WTC11 (cell line): ENCODE measurements at regions not wholly inside any gene's neighbourhood (a gene's known extent, or its start where the extent isn't known, plus 50 kb on each side); places are given as distances from the start of the nearest gene placed in this dataset.

Experiments used
- ATAC-seq: fragments of 200-7000 bp; cut with Tn5 transposase; 2 replicates; pipeline ENCODE4 v1.10.0; 2021; ENCODE audit warnings: mild to moderate bottlenecking, moderate library complexity
- CTCF ChIA-PET: fragments of 300-600 bp; sonication (Branson Sonifier 250); formaldehyde crosslinking; loops from one replicate; lab custom pipeline; 2021; ENCODE audit warnings: antibody characterized with exemption; lab: Charles Lee
- POLR2A ChIA-PET: fragments of 350-600 bp; sonication (Branson Sonifier 250); formaldehyde crosslinking; loops from one replicate; lab custom pipeline; 2021; ENCODE audit warnings: antibody characterized with exemption; lab: Charles Lee
- DNase-seq: peaks from one replicate; pipeline ENCODE4 v3.0.0; 2021; ENCODE audit warnings: low spot score
- H3K27ac Mint-ChIP-seq: 2 replicates; pipeline ENCODE4 v1.8.0; 2021; ENCODE audit warnings: mixed read lengths
- H3K27me3 Mint-ChIP-seq: 2 replicates; pipeline ENCODE4 v1.8.0; 2021; ENCODE audit warnings: low read depth, mild to moderate bottlenecking, moderate library complexity, mixed read lengths
- H3K36me3 Mint-ChIP-seq: 2 replicates; pipeline ENCODE4 v1.8.0; 2021; ENCODE audit warnings: mixed read lengths
- H3K4me1 Mint-ChIP-seq: 2 replicates; pipeline ENCODE4 v1.8.0; 2022; ENCODE audit warnings: mixed read lengths
- H3K4me3 Mint-ChIP-seq: 2 replicates; pipeline ENCODE4 v1.8.0; 2021; ENCODE audit warnings: mild to moderate bottlenecking, moderate library complexity, mixed read lengths
- H3K9me3 Mint-ChIP-seq: 2 replicates; pipeline ENCODE4 v1.8.0; 2021; ENCODE audit warnings: mixed read lengths
- ARID4B ChIP-seq: sonication (generic); formaldehyde crosslinking; IDR thresholded peaks from 2 replicates; pipeline ENCODE4 v1.8.0; 2023; ENCODE audit warnings: missing genetic modification reagents, mild to moderate bottlenecking, borderline replicate concordance
- CREB1 ChIP-seq: sonication (generic); formaldehyde crosslinking; IDR thresholded peaks from 2 replicates; pipeline ENCODE4 v1.8.0; 2023; ENCODE audit warnings: mild to moderate bottlenecking, missing genetic modification reagents
- E2F1 ChIP-seq: sonication (generic); formaldehyde crosslinking; IDR thresholded peaks from 2 replicates; pipeline ENCODE4 v1.8.0; 2022; ENCODE audit warnings: mild to moderate bottlenecking, missing genetic modification reagents
- FOXJ3 ChIP-seq: sonication (generic); formaldehyde crosslinking; IDR thresholded peaks from 2 replicates; pipeline ENCODE4 v1.9.0; 2021; ENCODE audit warnings: missing genetic modification reagents, mild to moderate bottlenecking, borderline replicate concordance
- GRHL2 ChIP-seq: fragments of 250-450 bp; sonication (Bioruptor Pico); IDR thresholded peaks from 2 replicates; pipeline ENCODE4 v1.8.0; 2022; ENCODE audit warnings: mild to moderate bottlenecking, moderate library complexity; ENCODE audit not compliant: insufficient replicate concordance, severe bottlenecking
- HMGA2 ChIP-seq: fragments of 250-450 bp; sonication (Bioruptor Pico); IDR thresholded peaks from 2 replicates; pipeline ENCODE4 v1.4.0; 2021; ENCODE audit warnings: mild to moderate bottlenecking, moderate library complexity
- HMGXB4 ChIP-seq: sonication (generic); formaldehyde crosslinking; IDR thresholded peaks from 2 replicates; pipeline ENCODE4 v1.8.1; 2023; ENCODE audit warnings: mild to moderate bottlenecking, moderate library complexity, missing genetic modification reagents
- MLX ChIP-seq: sonication (generic); formaldehyde crosslinking; IDR thresholded peaks from 2 replicates; pipeline ENCODE4 v1.8.1; 2023; ENCODE audit warnings: mild to moderate bottlenecking, missing genetic modification reagents, moderate library complexity
- RORB ChIP-seq: fragments of 250-450 bp; sonication (Bioruptor Pico); IDR thresholded peaks from 2 replicates; pipeline ENCODE4 v1.9.0; 2021; ENCODE audit warnings: mild to moderate bottlenecking
- SP1 ChIP-seq: sonication (generic); formaldehyde crosslinking; conservative IDR thresholded peaks from 2 replicates; pipeline ENCODE4 v1.8.1; 2022; ENCODE audit warnings: missing genetic modification reagents
- ZNF423 ChIP-seq: fragments of 250-450 bp; sonication (Bioruptor Pico); IDR thresholded peaks from 2 replicates; pipeline ENCODE4 v2.1.2; 2022; ENCODE audit warnings: mild to moderate bottlenecking, moderate library complexity
- TF ChIP-seq, protein P1 (sequence below): sonication (generic); formaldehyde crosslinking; IDR thresholded peaks from 2 replicates; pipeline ENCODE4 v1.8.1; 2022; ENCODE audit warnings: low read depth, missing genetic modification reagents, borderline replicate concordance
- TF ChIP-seq, protein P2 (sequence below): fragments of 250-450 bp; sonication (Bioruptor Pico); IDR thresholded peaks from 2 replicates; pipeline ENCODE4 v1.9.0; 2021; ENCODE audit warnings: mild to moderate bottlenecking, borderline replicate concordance
- TF ChIP-seq, protein P3 (sequence below): sonication (generic); formaldehyde crosslinking; IDR thresholded peaks from 2 replicates; pipeline ENCODE4 v1.8.1; 2022; ENCODE audit warnings: mild to moderate bottlenecking, missing genetic modification reagents, moderate library complexity, borderline replicate concordance
- TF ChIP-seq, protein P4 (sequence below): sonication (generic); formaldehyde crosslinking; IDR thresholded peaks from 2 replicates; pipeline ENCODE4 v1.8.0; 2023; ENCODE audit warnings: mild to moderate bottlenecking, missing genetic modification reagents
- TF ChIP-seq, protein P5 (sequence below): fragments of 250-450 bp; sonication (Bioruptor Pico); IDR thresholded peaks from 2 replicates; pipeline ENCODE4 v2.1.2; 2022; ENCODE audit warnings: mild to moderate bottlenecking, moderate library complexity

- TF ChIP-seq, protein P1, sequence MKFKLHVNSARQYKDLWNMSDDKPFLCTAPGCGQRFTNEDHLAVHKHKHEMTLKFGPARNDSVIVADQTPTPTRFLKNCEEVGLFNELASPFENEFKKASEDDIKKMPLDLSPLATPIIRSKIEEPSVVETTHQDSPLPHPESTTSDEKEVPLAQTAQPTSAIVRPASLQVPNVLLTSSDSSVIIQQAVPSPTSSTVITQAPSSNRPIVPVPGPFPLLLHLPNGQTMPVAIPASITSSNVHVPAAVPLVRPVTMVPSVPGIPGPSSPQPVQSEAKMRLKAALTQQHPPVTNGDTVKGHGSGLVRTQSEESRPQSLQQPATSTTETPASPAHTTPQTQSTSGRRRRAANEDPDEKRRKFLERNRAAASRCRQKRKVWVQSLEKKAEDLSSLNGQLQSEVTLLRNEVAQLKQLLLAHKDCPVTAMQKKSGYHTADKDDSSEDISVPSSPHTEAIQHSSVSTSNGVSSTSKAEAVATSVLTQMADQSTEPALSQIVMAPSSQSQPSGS = no peak
- TF ChIP-seq E2F1 (CRISPR knock-in tag) = no peak
- TF ChIP-seq, protein P2, sequence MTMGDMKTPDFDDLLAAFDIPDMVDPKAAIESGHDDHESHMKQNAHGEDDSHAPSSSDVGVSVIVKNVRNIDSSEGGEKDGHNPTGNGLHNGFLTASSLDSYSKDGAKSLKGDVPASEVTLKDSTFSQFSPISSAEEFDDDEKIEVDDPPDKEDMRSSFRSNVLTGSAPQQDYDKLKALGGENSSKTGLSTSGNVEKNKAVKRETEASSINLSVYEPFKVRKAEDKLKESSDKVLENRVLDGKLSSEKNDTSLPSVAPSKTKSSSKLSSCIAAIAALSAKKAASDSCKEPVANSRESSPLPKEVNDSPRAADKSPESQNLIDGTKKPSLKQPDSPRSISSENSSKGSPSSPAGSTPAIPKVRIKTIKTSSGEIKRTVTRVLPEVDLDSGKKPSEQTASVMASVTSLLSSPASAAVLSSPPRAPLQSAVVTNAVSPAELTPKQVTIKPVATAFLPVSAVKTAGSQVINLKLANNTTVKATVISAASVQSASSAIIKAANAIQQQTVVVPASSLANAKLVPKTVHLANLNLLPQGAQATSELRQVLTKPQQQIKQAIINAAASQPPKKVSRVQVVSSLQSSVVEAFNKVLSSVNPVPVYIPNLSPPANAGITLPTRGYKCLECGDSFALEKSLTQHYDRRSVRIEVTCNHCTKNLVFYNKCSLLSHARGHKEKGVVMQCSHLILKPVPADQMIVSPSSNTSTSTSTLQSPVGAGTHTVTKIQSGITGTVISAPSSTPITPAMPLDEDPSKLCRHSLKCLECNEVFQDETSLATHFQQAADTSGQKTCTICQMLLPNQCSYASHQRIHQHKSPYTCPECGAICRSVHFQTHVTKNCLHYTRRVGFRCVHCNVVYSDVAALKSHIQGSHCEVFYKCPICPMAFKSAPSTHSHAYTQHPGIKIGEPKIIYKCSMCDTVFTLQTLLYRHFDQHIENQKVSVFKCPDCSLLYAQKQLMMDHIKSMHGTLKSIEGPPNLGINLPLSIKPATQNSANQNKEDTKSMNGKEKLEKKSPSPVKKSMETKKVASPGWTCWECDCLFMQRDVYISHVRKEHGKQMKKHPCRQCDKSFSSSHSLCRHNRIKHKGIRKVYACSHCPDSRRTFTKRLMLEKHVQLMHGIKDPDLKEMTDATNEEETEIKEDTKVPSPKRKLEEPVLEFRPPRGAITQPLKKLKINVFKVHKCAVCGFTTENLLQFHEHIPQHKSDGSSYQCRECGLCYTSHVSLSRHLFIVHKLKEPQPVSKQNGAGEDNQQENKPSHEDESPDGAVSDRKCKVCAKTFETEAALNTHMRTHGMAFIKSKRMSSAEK (CRISPR knock-in tag) = no peak
Observed at GRCh38 chr2:4107179-4107578, 403.8 kb downstream of the DCDC2C start (continued).

- CTCF ChIA-PET = no interaction called here
- Mint-ChIP-seq H3K4me3 (no peak overlapping the region), H3K27ac (no peak overlapping the region), H3K36me3 (peaks cover 43% of the 10 kb centered on the region), H3K9me3 (peaks cover 29% of the 10 kb centered on the region), H3K27me3 (peaks cover 8% of the 10 kb centered on the region; the same call in 1 of the 2 replicates), H3K4me1 (no peaks in the 10 kb centered on the region)
- ATAC-seq (no peak), DNase-seq (no peak)
- POLR2A ChIA-PET = no interaction called here
- TF ChIP-seq GRHL2 (no peak), ZNF423 (no peak), HMGXB4 (CRISPR knock-in tag) (no peak), CREB1 (CRISPR knock-in tag) (no peak), HMGA2 (CRISPR knock-in tag) (no peak), ARID4B (no peak), RORB (no peak), FOXJ3 (CRISPR knock-in tag) (no peak), MLX (CRISPR knock-in tag) (no peak), SP1 (CRISPR knock-in tag) (no peak)
- TF ChIP-seq, protein P3, sequence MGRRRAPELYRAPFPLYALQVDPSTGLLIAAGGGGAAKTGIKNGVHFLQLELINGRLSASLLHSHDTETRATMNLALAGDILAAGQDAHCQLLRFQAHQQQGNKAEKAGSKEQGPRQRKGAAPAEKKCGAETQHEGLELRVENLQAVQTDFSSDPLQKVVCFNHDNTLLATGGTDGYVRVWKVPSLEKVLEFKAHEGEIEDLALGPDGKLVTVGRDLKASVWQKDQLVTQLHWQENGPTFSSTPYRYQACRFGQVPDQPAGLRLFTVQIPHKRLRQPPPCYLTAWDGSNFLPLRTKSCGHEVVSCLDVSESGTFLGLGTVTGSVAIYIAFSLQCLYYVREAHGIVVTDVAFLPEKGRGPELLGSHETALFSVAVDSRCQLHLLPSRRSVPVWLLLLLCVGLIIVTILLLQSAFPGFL (CRISPR knock-in tag) = no peak
- TF ChIP-seq, protein P4, sequence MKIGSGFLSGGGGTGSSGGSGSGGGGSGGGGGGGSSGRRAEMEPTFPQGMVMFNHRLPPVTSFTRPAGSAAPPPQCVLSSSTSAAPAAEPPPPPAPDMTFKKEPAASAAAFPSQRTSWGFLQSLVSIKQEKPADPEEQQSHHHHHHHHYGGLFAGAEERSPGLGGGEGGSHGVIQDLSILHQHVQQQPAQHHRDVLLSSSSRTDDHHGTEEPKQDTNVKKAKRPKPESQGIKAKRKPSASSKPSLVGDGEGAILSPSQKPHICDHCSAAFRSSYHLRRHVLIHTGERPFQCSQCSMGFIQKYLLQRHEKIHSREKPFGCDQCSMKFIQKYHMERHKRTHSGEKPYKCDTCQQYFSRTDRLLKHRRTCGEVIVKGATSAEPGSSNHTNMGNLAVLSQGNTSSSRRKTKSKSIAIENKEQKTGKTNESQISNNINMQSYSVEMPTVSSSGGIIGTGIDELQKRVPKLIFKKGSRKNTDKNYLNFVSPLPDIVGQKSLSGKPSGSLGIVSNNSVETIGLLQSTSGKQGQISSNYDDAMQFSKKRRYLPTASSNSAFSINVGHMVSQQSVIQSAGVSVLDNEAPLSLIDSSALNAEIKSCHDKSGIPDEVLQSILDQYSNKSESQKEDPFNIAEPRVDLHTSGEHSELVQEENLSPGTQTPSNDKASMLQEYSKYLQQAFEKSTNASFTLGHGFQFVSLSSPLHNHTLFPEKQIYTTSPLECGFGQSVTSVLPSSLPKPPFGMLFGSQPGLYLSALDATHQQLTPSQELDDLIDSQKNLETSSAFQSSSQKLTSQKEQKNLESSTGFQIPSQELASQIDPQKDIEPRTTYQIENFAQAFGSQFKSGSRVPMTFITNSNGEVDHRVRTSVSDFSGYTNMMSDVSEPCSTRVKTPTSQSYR (CRISPR knock-in tag) = no peak
- TF ChIP-seq, protein P5, sequence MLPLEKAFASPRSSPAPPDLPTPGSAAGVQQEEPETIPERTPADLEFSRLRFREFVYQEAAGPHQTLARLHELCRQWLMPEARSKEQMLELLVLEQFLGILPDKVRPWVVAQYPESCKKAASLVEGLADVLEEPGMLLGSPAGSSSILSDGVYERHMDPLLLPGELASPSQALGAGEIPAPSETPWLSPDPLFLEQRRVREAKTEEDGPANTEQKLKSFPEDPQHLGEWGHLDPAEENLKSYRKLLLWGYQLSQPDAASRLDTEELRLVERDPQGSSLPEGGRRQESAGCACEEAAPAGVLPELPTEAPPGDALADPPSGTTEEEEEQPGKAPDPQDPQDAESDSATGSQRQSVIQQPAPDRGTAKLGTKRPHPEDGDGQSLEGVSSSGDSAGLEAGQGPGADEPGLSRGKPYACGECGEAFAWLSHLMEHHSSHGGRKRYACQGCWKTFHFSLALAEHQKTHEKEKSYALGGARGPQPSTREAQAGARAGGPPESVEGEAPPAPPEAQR (CRISPR knock-in tag) = no peak
Observed at GRCh38 chr2:4110273-4110672, 406.9 kb downstream of the DCDC2C start.
